ENCODE measurements at regions not wholly inside any gene's neighbourhood (a gene's known extent, or its start where the extent isn't known, plus 50 kb on each side); places are given as distances from the start of the nearest gene placed in this dataset.

GRCh38 chr9:30688801-30689200 is 1695.6 kb upstream of the ACO1 start:
- TF ChIP-seq SIX5 (IDR thresholded peaks at IDR 0.05; ENCODE audit: low read depth, low read length) (no peak), CHD2 (IDR thresholded peaks at IDR 0.05; ENCODE audit: low read length) (no peak), POLR2AphosphoS5 (IDR thresholded peaks at IDR 0.05; ENCODE audit: low read depth, low read length) (no peak), CTCF (IDR thresholded peaks at IDR 0.05; ENCODE audit: control extremely low read depth in 1 of 3, insufficient read depth in 1 of 3, low read depth in 1 of 3, low read length in 3 of 3) (no peak), POLR2A (IDR thresholded peaks at IDR 0.05; ENCODE audit: control extremely low read depth in 1 of 2, low read depth in 2 of 2, low read length in 2 of 2) (no peak), BACH1 (IDR thresholded peaks at IDR 0.05; ENCODE audit: low read length) (no peak), SIN3A (conservative IDR thresholded peaks at IDR 0.05 in 1 of 2, IDR thresholded peaks at IDR 0.05 in 1 of 2; ENCODE audit: low read depth in 1 of 2, low read length in 2 of 2) (no peak)
